ENCODE measurements at regions not wholly inside any gene's neighbourhood (a gene's known extent, or its start where the extent isn't known, plus 50 kb on each side); places are given as distances from the start of the nearest gene placed in this dataset.

GRCh38 chr12:3959799-3960560 lies 86.8 kb upstream of the PARP11 start:
- no peak for TF ChIP-seq CTCF (IDR thresholded peaks at IDR 0.05)
- TF ChIP-seq POLR2A (IDR thresholded peaks at IDR 0.05), result no peak
